ENCODE measurements at regions not wholly inside any gene's neighbourhood (a gene's known extent, or its start where the extent isn't known, plus 50 kb on each side); places are given as distances from the start of the nearest gene placed in this dataset.

DNA sequence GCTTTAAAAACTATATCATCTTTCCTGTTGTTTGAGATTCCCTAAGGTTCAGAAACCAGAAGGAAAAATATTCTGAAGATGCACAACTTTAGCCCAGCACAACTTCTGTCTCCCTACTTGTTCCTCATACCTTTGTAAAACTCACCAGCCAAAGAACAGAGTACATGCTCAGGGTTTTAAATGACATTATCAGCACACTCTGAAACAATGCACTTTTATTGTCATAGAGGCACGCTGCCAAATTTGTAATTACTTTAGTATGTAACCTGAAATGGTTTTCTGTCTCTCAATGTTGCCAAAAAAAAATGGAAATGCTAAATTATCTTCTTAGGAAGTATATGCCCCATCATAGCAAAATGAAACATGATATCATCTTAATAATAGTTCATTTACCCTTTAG, 383.6 kb upstream of the CDH6 start:
- H3K27ac ChIP-seq (ENCODE audit: low read depth, low read length, poor library complexity, severe bottlenecking) = no peak overlapping the region
- H3K9me3 ChIP-seq (ENCODE audit: low read length) = no peaks in the 10 kb centered on the region
- H3K4me1 ChIP-seq (ENCODE audit: insufficient read depth, low read length, poor library complexity, severe bottlenecking) = no peaks in the 10 kb centered on the region
- intact Hi-C loops (cut with micrococcal nuclease; ENCODE audit: unreplicated experiment) = no loop called here
- DNase-seq (ENCODE audit: low spot score) = no peak
- BruUV-seq (replicated peaks) = no TSS peak
- H3K79me2 ChIP-seq (ENCODE audit: insufficient read depth, low read depth, low read length) = no peaks in the 10 kb centered on the region
- H3K4me2 ChIP-seq (ENCODE audit: low read length) = no peak overlapping the region
- no peaks in the 10 kb centered on the region for H4K20me1 ChIP-seq (ENCODE audit: insufficient read depth, low read length)
- no peak overlapping the region for H2AFZ ChIP-seq (ENCODE audit: low read length)
- ChIA-PET CTCF (ENCODE audit: unreplicated experiment) (no interaction called here), POLR2A (no interaction called here)
- no peaks in the 10 kb centered on the region for H3K36me3 ChIP-seq (ENCODE audit: insufficient read depth, low read length)
- no peak overlapping the region for H3K4me3 ChIP-seq (ENCODE audit: low read depth, low read length, poor library complexity, severe bottlenecking)
- H3K9me2 ChIP-seq (ENCODE audit: insufficient read depth, low read length) = no peaks in the 10 kb centered on the region
- TF ChIP-seq, protein P1, sequence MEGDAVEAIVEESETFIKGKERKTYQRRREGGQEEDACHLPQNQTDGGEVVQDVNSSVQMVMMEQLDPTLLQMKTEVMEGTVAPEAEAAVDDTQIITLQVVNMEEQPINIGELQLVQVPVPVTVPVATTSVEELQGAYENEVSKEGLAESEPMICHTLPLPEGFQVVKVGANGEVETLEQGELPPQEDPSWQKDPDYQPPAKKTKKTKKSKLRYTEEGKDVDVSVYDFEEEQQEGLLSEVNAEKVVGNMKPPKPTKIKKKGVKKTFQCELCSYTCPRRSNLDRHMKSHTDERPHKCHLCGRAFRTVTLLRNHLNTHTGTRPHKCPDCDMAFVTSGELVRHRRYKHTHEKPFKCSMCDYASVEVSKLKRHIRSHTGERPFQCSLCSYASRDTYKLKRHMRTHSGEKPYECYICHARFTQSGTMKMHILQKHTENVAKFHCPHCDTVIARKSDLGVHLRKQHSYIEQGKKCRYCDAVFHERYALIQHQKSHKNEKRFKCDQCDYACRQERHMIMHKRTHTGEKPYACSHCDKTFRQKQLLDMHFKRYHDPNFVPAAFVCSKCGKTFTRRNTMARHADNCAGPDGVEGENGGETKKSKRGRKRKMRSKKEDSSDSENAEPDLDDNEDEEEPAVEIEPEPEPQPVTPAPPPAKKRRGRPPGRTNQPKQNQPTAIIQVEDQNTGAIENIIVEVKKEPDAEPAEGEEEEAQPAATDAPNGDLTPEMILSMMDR (conservative IDR thresholded peaks at IDR 0.05; ENCODE audit: low read length) = no peak
- TF ChIP-seq EZH2phosphoT487 (IDR thresholded peaks at IDR 0.05; ENCODE audit: borderline replicate concordance, low read depth, low read length) = no peak

DNA sequence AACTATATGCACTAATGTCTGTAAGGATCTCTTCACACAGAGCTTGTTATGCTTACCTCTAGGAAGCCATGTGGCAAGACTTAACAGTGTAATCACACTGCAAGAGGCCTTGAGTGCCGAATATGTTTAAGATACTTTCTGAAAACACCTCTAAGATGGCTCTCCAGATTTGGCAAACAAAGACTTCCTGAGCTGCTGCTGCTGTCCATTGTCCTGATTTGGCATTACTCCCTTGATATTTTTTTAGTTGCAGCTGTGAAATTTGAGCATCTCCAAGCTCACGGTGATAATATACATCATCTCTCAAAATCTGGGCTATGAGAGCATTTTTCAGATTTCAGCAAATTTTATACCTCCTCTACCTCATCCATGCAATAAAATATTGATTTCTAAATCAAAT, 384.5 kb upstream of the CDH6 start:
- no peaks in the 10 kb centered on the region for H3K9me3 ChIP-seq (ENCODE audit: low read length)
- H3K4me3 ChIP-seq (ENCODE audit: low read depth, low read length, poor library complexity, severe bottlenecking) = no peak overlapping the region
- no peak overlapping the region for H2AFZ ChIP-seq (ENCODE audit: low read length)
- H3K9me2 ChIP-seq (ENCODE audit: insufficient read depth, low read length) = no peaks in the 10 kb centered on the region
- POLR2A ChIA-PET = interaction anchor here (0.7 kb wide), 1 partner anchor 420 kb away, joined by 3 read pairs; no protein-coding TSS in a partner anchor
- H3K4me2 ChIP-seq (ENCODE audit: low read length) = no peak overlapping the region
- no peaks in the 10 kb centered on the region for H3K79me2 ChIP-seq (ENCODE audit: insufficient read depth, low read depth, low read length)
- CTCF ChIA-PET (ENCODE audit: unreplicated experiment) = no interaction called here
- H3K27ac ChIP-seq (ENCODE audit: low read depth, low read length, poor library complexity, severe bottlenecking) = no peak overlapping the region
- no peak for DNase-seq (ENCODE audit: low spot score)
- H3K4me1 ChIP-seq (ENCODE audit: insufficient read depth, low read length, poor library complexity, severe bottlenecking) = no peaks in the 10 kb centered on the region
- H3K36me3 ChIP-seq (ENCODE audit: insufficient read depth, low read length) = no peaks in the 10 kb centered on the region
- no peaks in the 10 kb centered on the region for H4K20me1 ChIP-seq (ENCODE audit: insufficient read depth, low read length)
- BruUV-seq (replicated peaks) = no TSS peak
- intact Hi-C loops (cut with micrococcal nuclease; ENCODE audit: unreplicated experiment) = no loop called here
- TF ChIP-seq, protein P1 (conservative IDR thresholded peaks at IDR 0.05; ENCODE audit: low read length) = no peak
- TF ChIP-seq EZH2phosphoT487 (IDR thresholded peaks at IDR 0.05; ENCODE audit: borderline replicate concordance, low read depth, low read length) = no peak

DNA sequence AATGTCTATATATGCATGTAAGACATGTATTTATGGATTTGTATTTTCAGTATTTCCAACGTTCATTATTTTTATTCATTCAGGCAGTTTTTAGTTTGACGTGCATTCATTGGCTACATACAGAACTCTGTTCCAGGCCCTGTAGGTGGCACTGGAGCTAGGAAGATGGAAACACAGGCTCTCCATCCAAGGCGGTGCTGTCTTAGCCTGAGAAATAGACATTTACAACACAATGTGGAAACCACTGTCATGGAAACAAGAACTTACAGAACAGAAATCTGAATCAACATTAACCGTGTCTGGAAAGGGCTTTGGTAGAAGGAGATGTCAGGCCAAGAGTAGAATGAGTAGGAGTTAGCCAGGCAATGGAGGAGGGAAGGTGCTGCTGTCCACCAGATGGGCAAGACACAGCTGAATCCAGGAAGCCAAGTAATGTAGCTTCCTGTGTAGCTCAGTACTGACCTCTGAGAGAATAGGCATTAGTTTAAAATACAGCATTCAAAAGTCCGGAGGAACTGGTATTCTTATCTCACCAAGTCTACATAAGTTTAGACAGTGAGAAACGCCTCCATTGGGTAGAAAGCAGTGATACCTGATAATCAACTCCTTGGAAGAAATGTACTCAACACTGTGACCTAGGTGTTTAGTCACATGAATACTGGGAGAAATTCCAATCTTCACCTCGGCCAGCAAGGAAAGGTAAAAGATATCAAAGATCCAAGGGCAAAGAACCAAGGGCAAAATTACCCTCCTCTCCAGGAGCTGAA, 388.6 kb upstream of the CDH6 start:
- BruUV-seq (replicated peaks) = no TSS peak
- no peaks in the 10 kb centered on the region for H3K79me2 ChIP-seq (ENCODE audit: insufficient read depth, low read depth, low read length)
- H2AFZ ChIP-seq (ENCODE audit: low read length) = no peak overlapping the region
- no peak overlapping the region for H3K27ac ChIP-seq (ENCODE audit: low read depth, low read length, poor library complexity, severe bottlenecking)
- H3K9me3 ChIP-seq (ENCODE audit: low read length) = no peaks in the 10 kb centered on the region
- H3K4me2 ChIP-seq (ENCODE audit: low read length) = no peak overlapping the region
- no peaks in the 10 kb centered on the region for H3K9me2 ChIP-seq (ENCODE audit: insufficient read depth, low read length)
- no peak overlapping the region for H3K4me3 ChIP-seq (ENCODE audit: low read depth, low read length, poor library complexity, severe bottlenecking)
- intact Hi-C loops (cut with micrococcal nuclease; ENCODE audit: unreplicated experiment) = no loop called here
- H3K36me3 ChIP-seq (ENCODE audit: insufficient read depth, low read length) = no peaks in the 10 kb centered on the region
- no peak for TF ChIP-seq EZH2phosphoT487 (IDR thresholded peaks at IDR 0.05; ENCODE audit: borderline replicate concordance, low read depth, low read length)
- TF ChIP-seq, protein P1 (conservative IDR thresholded peaks at IDR 0.05; ENCODE audit: low read length) = no peak
- ChIA-PET POLR2A (no interaction called here), CTCF (ENCODE audit: unreplicated experiment) (no interaction called here)
- H3K4me1 ChIP-seq (ENCODE audit: insufficient read depth, low read length, poor library complexity, severe bottlenecking) = no peaks in the 10 kb centered on the region
- DNase-seq (ENCODE audit: low spot score) = no peak
- H4K20me1 ChIP-seq (ENCODE audit: insufficient read depth, low read length) = no peaks in the 10 kb centered on the region

Data from OCI-LY7 (cell line).